ENCODE measurements at regions not wholly inside any gene's neighbourhood (a gene's known extent, or its start where the extent isn't known, plus 50 kb on each side); places are given as distances from the start of the nearest gene placed in this dataset.
A peak's percentile ranks its signal among the peaks of the same experiment; 100 is the strongest.

DNA sequence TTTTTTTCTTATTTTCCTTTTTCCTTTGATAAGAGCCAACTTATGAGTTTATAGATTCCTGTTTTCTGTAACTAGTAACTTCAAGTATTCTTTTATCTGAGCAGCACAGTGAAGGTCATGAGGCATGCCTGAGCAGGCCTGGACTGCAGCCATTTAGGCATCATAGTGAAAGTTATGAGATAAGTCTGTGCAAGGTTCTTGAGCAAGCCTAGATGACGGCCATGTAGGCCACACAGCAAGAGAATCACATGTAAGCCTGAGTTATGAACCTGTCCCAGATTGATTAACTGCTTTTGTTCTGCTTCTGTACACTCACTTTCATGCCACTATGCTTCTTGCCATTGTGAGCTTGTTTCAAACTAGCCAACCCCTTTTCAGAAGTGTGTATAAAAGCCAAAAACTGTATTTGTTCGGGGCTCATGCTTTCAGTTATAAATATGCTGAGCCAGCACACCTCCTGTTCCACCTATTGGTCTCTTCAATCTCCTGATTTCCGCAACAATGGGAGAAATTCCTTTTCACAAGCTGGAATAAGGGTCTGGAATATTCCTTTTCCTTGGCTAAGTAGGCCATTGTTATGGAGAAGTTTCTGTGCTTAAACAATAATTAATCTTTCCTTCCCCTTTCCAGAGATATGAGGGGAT, 745.7 kb downstream of the FAM181B start:
- ChIA-PET SMC1A (ENCODE audit: uncharacterized antibody, unreplicated experiment) (no interaction called here), CTCF (no interaction called here), POLR2A (no interaction called here), RAD21 (ENCODE audit: unreplicated experiment) (no interaction called here)
- H3K4me3 ChIP-seq: no peak overlapping the region
- in situ Hi-C loops (cut with MboI): no loop called here
- no peaks in the 10 kb centered on the region for H4K20me1 ChIP-seq (ENCODE audit: control insufficient read depth, insufficient read depth)
- H3K27me3 ChIP-seq (replicated peaks in 1 of 2; ENCODE audit: control insufficient read depth in 2 of 2, insufficient read depth in 2 of 2, low read length in 1 of 2): no peaks in the 10 kb centered on the region
- no peaks in the 10 kb centered on the region; the same call in 2 of the 3 replicates for H3K9me3 ChIP-seq (replicated peaks; ENCODE audit: control insufficient read depth, insufficient read depth, low read length)
- H3K4me1 ChIP-seq (ENCODE audit: control insufficient read depth, insufficient read depth, low read length): no peaks in the 10 kb centered on the region
- TF ChIP-seq, protein P1, sequence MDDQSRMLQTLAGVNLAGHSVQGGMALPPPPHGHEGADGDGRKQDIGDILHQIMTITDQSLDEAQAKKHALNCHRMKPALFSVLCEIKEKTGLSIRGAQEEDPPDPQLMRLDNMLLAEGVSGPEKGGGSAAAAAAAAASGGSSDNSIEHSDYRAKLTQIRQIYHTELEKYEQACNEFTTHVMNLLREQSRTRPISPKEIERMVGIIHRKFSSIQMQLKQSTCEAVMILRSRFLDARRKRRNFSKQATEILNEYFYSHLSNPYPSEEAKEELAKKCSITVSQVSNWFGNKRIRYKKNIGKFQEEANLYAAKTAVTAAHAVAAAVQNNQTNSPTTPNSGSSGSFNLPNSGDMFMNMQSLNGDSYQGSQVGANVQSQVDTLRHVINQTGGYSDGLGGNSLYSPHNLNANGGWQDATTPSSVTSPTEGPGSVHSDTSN (IDR thresholded peaks at IDR 0.05; ENCODE audit: insufficient replicate concordance, low read depth, low read length): peak; percentile 70
- TF ChIP-seq, protein P2, sequence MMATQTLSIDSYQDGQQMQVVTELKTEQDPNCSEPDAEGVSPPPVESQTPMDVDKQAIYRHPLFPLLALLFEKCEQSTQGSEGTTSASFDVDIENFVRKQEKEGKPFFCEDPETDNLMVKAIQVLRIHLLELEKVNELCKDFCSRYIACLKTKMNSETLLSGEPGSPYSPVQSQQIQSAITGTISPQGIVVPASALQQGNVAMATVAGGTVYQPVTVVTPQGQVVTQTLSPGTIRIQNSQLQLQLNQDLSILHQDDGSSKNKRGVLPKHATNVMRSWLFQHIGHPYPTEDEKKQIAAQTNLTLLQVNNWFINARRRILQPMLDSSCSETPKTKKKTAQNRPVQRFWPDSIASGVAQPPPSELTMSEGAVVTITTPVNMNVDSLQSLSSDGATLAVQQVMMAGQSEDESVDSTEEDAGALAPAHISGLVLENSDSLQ (IDR thresholded peaks at IDR 0.05): peak; percentile 50; the same call in 1 of the 2 replicates
- TF ChIP-seq ATF7 (IDR thresholded peaks at IDR 0.05; ENCODE audit: low read depth) (0 out of 2 replicates have a peak, but pooled peaks have one; percentile 21), CREB1 (IDR thresholded peaks at IDR 0.05; ENCODE audit: low read depth) (no peak), NFIC (IDR thresholded peaks at IDR 0.05; ENCODE audit: low read depth, low read length) (no peak; the same call in 1 of the 2 replicates), JUNB (IDR thresholded peaks at IDR 0.05) (0 out of 2 replicates have a peak, but pooled peaks have one; percentile 18), POLR2A (IDR thresholded peaks at IDR 0.05; ENCODE audit: low read depth, low read length) (no peak)
- TF ChIP-seq, protein P3, sequence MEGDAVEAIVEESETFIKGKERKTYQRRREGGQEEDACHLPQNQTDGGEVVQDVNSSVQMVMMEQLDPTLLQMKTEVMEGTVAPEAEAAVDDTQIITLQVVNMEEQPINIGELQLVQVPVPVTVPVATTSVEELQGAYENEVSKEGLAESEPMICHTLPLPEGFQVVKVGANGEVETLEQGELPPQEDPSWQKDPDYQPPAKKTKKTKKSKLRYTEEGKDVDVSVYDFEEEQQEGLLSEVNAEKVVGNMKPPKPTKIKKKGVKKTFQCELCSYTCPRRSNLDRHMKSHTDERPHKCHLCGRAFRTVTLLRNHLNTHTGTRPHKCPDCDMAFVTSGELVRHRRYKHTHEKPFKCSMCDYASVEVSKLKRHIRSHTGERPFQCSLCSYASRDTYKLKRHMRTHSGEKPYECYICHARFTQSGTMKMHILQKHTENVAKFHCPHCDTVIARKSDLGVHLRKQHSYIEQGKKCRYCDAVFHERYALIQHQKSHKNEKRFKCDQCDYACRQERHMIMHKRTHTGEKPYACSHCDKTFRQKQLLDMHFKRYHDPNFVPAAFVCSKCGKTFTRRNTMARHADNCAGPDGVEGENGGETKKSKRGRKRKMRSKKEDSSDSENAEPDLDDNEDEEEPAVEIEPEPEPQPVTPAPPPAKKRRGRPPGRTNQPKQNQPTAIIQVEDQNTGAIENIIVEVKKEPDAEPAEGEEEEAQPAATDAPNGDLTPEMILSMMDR (IDR thresholded peaks at IDR 0.05 in 2 of 3, conservative IDR thresholded peaks at IDR 0.05 in 1 of 3; ENCODE audit: control insufficient read depth in 2 of 3, extremely low read depth in 1 of 3, insufficient read depth in 1 of 3, low read depth in 3 of 3, low read length in 3 of 3): no peak
- H3K79me2 ChIP-seq (ENCODE audit: control insufficient read depth, insufficient read depth, low read length): no peaks in the 10 kb centered on the region
- H2AFZ ChIP-seq (ENCODE audit: control insufficient read depth, low read depth, low read length): no peak overlapping the region
- peak; percentile 96 for ATAC-seq
- peak; percentile 16 for DNase-seq (ENCODE audit: low read depth, low spot score)
- no peak overlapping the region for H3K9ac ChIP-seq (ENCODE audit: control insufficient read depth, insufficient read depth, low read length)
- H3K27ac ChIP-seq (ENCODE audit: control insufficient read depth, insufficient read depth): no peak overlapping the region
- BruUV-seq (replicated peaks): no TSS peak
- intact Hi-C loops (cut with micrococcal nuclease; ENCODE audit: unreplicated experiment): no loop called here
- FAIRE-seq: no peak
- H3K36me3 ChIP-seq (ENCODE audit: control insufficient read depth in 2 of 2, insufficient read depth in 2 of 2, low read length in 1 of 2): no peaks in the 10 kb centered on the region
- WGBS (ENCODE audit: insufficient coverage, insufficient replicate concordance, low lambda C conversion rate, missing lambda C conversion rate): 24% methylated on average over 3 of the region's 3 CpGs
- H3K4me2 ChIP-seq (ENCODE audit: control insufficient read depth, insufficient read depth): no peak overlapping the region
